ENCODE measurements at regions not wholly inside any gene's neighbourhood (a gene's known extent, or its start where the extent isn't known, plus 50 kb on each side); places are given as distances from the start of the nearest gene placed in this dataset.

DNA sequence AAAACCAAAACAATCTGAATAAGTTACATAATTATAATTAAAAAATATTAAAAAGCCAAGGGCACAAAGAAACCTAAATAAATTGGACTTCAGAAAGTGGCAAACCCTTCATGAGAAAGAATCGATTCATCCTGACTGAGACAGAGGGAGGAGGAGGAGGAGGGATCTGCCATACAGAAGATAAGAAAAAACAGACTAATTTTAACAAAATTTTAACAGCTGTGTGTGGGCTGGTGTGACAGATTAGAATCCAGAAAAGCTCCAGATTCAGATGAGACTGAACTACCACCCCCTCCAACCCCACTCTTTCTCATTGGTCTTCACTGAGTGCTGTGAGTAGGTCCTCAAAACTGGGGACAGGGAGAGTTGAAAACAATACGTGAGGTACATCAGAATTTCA is 111.5 kb upstream of the HTR2A start:
- TF ChIP-seq, protein P1, sequence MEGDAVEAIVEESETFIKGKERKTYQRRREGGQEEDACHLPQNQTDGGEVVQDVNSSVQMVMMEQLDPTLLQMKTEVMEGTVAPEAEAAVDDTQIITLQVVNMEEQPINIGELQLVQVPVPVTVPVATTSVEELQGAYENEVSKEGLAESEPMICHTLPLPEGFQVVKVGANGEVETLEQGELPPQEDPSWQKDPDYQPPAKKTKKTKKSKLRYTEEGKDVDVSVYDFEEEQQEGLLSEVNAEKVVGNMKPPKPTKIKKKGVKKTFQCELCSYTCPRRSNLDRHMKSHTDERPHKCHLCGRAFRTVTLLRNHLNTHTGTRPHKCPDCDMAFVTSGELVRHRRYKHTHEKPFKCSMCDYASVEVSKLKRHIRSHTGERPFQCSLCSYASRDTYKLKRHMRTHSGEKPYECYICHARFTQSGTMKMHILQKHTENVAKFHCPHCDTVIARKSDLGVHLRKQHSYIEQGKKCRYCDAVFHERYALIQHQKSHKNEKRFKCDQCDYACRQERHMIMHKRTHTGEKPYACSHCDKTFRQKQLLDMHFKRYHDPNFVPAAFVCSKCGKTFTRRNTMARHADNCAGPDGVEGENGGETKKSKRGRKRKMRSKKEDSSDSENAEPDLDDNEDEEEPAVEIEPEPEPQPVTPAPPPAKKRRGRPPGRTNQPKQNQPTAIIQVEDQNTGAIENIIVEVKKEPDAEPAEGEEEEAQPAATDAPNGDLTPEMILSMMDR (optimal IDR thresholded peaks at IDR 0.05 in 1 of 3, IDR thresholded peaks at IDR 0.05 in 1 of 3, conservative IDR thresholded peaks at IDR 0.05 in 1 of 3; ENCODE audit: extremely low read depth in 1 of 3, insufficient read depth in 2 of 3, low read length in 3 of 3), result no peak
- TF ChIP-seq EZH2 (IDR thresholded peaks at IDR 0.05; ENCODE audit: low read length), result no peak
- no peaks in the 10 kb centered on the region for H3K4me1 ChIP-seq (ENCODE audit: control insufficient read depth, extremely low read depth, insufficient read depth, low read length)
- dilution Hi-C loops (cut with MboI; ENCODE audit: extremely low pct_ligation_motif_present, low sequenced_read_pairs), result no loop called here
- H3K27ac ChIP-seq (ENCODE audit: control insufficient read depth, insufficient read depth, low read length), result no peak overlapping the region
- no peak overlapping the region for H3K4me2 ChIP-seq (ENCODE audit: control insufficient read depth, extremely low read depth, insufficient read depth, low read depth, low read length)
- FAIRE-seq (no peak), DNase-seq (ENCODE audit: low read depth, low spot score) (no peak)
- no peaks in the 10 kb centered on the region for H3K27me3 ChIP-seq (ENCODE audit: control insufficient read depth, extremely low read depth, insufficient read depth, low read length)
- H2AFZ ChIP-seq (ENCODE audit: control insufficient read depth, low read length), result no peak overlapping the region
- H3K9me3 ChIP-seq (ENCODE audit: control insufficient read depth, low read depth, low read length), result no peaks in the 10 kb centered on the region
- H3K9me1 ChIP-seq (ENCODE audit: control insufficient read depth, extremely low read depth, insufficient read depth, low read length), result no peaks in the 10 kb centered on the region
- H3K36me3 ChIP-seq (ENCODE audit: control insufficient read depth in 2 of 2, extremely low read depth in 1 of 2, insufficient read depth in 2 of 2, low read length in 2 of 2), result no peaks in the 10 kb centered on the region
- no peaks in the 10 kb centered on the region for H3K79me2 ChIP-seq (ENCODE audit: control insufficient read depth, insufficient read depth, low read length)
- no peaks in the 10 kb centered on the region for H4K20me1 ChIP-seq (ENCODE audit: control insufficient read depth, extremely low read depth, insufficient read depth, low read length)
- no peak overlapping the region for H3K4me3 ChIP-seq (ENCODE audit: control insufficient read depth in 2 of 3, extremely low read depth in 1 of 3, insufficient read depth in 2 of 3, low read depth in 1 of 3, low read length in 3 of 3)
- H3K9ac ChIP-seq (ENCODE audit: control insufficient read depth, extremely low read depth, insufficient read depth, low read length), result no peak overlapping the region

DNA sequence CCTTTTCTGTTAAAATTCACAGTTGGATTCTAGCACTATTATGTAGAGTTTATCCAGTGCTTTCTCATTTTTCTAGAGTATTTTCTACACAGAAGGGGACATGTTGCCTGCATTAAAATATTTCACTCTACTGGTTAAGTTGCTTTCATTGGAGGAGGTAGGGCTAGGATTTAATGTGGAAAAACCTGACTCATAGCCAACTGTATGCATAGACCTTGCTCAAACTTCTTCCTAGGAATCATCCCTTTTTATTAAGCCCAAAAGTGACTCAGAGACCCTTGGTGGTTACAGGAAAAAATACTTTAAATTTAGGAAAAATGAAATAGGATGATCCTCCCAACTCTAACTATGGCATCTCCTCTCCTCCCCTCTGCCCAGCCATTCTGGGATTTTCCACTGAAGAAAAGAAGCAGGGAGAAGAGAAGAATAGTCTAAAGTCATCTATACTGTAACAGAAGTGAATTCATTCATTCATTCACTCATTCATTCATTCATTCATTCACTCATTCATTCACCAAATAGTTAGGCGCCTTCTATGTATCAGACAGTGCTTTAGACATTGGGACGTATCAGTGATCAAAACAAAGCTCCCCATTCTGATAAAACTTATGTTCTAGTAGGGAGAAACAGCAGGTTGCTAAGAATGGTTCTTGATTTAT is 109.0 kb upstream of the HTR2A start:
- Histone ChIP-seq H3K4me1 (ENCODE audit: control insufficient read depth, extremely low read depth, insufficient read depth, low read length) (no peaks in the 10 kb centered on the region), H3K79me2 (ENCODE audit: control insufficient read depth, insufficient read depth, low read length) (no peaks in the 10 kb centered on the region), H4K20me1 (ENCODE audit: control insufficient read depth, extremely low read depth, insufficient read depth, low read length) (no peaks in the 10 kb centered on the region), H3K4me2 (ENCODE audit: control insufficient read depth, extremely low read depth, insufficient read depth, low read depth, low read length) (no peak overlapping the region), H3K9ac (ENCODE audit: control insufficient read depth, extremely low read depth, insufficient read depth, low read length) (no peak overlapping the region), H3K9me1 (ENCODE audit: control insufficient read depth, extremely low read depth, insufficient read depth, low read length) (no peaks in the 10 kb centered on the region), H3K27ac (ENCODE audit: control insufficient read depth, insufficient read depth, low read length) (no peak overlapping the region), H3K36me3 (ENCODE audit: control insufficient read depth in 2 of 2, extremely low read depth in 1 of 2, insufficient read depth in 2 of 2, low read length in 2 of 2) (no peaks in the 10 kb centered on the region), H3K4me3 (ENCODE audit: control insufficient read depth in 2 of 3, extremely low read depth in 1 of 3, insufficient read depth in 2 of 3, low read depth in 1 of 3, low read length in 3 of 3) (no peak overlapping the region), H3K9me3 (ENCODE audit: control insufficient read depth, low read depth, low read length) (no peaks in the 10 kb centered on the region), H2AFZ (ENCODE audit: control insufficient read depth, low read length) (no peak overlapping the region), H3K27me3 (ENCODE audit: control insufficient read depth, extremely low read depth, insufficient read depth, low read length) (no peaks in the 10 kb centered on the region)
- no peak for TF ChIP-seq EZH2 (IDR thresholded peaks at IDR 0.05; ENCODE audit: low read length)
- TF ChIP-seq, protein P1 (optimal IDR thresholded peaks at IDR 0.05 in 1 of 3, IDR thresholded peaks at IDR 0.05 in 1 of 3, conservative IDR thresholded peaks at IDR 0.05 in 1 of 3; ENCODE audit: extremely low read depth in 1 of 3, insufficient read depth in 2 of 3, low read length in 3 of 3), result no peak
- FAIRE-seq (no peak), DNase-seq (ENCODE audit: low read depth, low spot score) (no peak)
- dilution Hi-C loops (cut with MboI; ENCODE audit: extremely low pct_ligation_motif_present, low sequenced_read_pairs), result no loop called here
